ENCODE measurements at regions not wholly inside any gene's neighbourhood (a gene's known extent, or its start where the extent isn't known, plus 50 kb on each side); places are given as distances from the start of the nearest gene placed in this dataset.
A peak's percentile ranks its signal among the peaks of the same experiment; 100 is the strongest.
"Not testable (repeated sequence)": the region's sequence is repeated elsewhere in the genome, so short reads cannot be mapped to it uniquely, and the experiment has no call there.

DNA sequence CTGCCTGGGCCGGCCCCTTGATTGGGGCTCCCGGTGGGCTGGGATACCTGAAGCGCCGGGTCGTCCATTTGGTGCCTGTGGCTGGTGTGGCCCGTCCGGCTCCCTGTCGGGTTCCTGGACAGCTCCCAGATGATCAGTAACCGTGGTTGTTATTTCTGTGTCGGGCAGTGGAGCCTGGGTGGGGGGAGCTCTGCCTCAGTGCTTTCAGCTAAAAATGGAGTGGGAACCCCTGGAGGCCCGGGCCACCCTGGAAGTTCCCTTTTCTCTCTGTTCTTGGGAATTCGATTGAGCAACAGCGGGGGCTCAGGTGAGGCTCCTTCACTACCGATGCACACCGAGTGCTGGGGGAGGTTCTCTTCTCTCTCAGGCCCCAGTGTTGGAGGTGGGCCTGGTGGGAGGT, 197.4 kb downstream of the TMEM121 start:
- H3K27me3 Mint-ChIP-seq; H3K4me1 Mint-ChIP-seq (ENCODE audit: low read depth); H3K4me3 Mint-ChIP-seq (ENCODE audit: low read depth); H3K36me3 Mint-ChIP-seq (ENCODE audit: insufficient read depth); H3K27ac Mint-ChIP-seq; DNase-seq (ENCODE audit: low spot score, unreplicated experiment): not testable (repeated sequence)
- peaks cover 24% of the 10 kb centered on the region for H3K9me3 Mint-ChIP-seq (ENCODE audit: low read depth)

DNA sequence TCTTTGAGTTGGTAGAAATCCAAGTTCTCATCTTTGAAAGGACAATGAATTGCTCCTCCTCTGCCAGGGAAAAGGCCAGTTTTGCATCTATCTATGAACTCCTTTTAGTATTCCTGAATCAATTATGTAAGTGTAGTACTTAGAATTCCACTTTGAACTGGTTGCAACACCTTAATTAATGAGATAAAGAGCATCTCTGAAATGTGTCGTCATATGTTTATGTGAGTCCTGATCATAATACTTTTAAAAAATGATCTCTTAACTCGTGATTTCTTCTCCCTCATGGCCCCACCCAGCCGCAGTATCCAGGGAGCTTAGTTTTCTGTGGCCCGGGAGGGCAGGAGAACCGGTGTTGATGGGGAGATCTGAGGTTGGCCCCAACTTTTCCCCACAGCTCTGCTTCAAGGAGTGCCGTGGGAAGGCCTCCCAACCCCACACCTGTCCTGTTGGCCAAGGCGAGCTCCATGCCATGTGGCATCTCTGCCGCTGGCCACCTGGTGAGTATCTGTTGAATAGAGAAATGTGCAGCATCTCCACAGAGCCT, 203.5 kb downstream of the TMEM121 start:
- H3K4me1 Mint-ChIP-seq (ENCODE audit: low read depth); H3K4me3 Mint-ChIP-seq (ENCODE audit: low read depth); H3K36me3 Mint-ChIP-seq (ENCODE audit: insufficient read depth); H3K27me3 Mint-ChIP-seq; H3K27ac Mint-ChIP-seq; DNase-seq (ENCODE audit: low spot score, unreplicated experiment): not testable (repeated sequence)
- H3K9me3 Mint-ChIP-seq (ENCODE audit: low read depth) = peaks cover 51% of the 10 kb centered on the region

DNA sequence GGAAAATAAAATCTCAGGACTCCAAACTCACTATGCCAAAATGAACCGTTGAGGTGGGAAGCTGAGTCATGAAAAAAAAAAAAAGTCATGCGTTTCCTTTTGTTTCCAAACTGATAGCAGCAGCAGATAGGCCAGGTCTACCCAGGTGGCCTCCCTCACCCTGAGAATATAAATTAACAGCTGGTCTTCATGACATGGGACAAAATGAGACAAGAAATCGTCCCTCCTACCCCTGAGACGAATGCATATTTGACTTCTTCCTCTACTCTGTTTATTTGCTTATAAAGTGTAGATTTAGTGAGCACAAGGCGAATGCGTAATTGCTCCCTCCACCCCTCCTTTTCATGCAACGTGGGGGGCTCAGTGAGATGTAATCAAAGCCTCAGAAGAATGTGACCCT, 204.3 kb downstream of the TMEM121 start:
- DNase-seq (ENCODE audit: low spot score, unreplicated experiment); H3K27me3 Mint-ChIP-seq; H3K4me1 Mint-ChIP-seq (ENCODE audit: low read depth); H3K4me3 Mint-ChIP-seq (ENCODE audit: low read depth); H3K36me3 Mint-ChIP-seq (ENCODE audit: insufficient read depth); H3K27ac Mint-ChIP-seq: not testable (repeated sequence)
- H3K9me3 Mint-ChIP-seq (ENCODE audit: low read depth) = peaks cover 48% of the 10 kb centered on the region

DNA sequence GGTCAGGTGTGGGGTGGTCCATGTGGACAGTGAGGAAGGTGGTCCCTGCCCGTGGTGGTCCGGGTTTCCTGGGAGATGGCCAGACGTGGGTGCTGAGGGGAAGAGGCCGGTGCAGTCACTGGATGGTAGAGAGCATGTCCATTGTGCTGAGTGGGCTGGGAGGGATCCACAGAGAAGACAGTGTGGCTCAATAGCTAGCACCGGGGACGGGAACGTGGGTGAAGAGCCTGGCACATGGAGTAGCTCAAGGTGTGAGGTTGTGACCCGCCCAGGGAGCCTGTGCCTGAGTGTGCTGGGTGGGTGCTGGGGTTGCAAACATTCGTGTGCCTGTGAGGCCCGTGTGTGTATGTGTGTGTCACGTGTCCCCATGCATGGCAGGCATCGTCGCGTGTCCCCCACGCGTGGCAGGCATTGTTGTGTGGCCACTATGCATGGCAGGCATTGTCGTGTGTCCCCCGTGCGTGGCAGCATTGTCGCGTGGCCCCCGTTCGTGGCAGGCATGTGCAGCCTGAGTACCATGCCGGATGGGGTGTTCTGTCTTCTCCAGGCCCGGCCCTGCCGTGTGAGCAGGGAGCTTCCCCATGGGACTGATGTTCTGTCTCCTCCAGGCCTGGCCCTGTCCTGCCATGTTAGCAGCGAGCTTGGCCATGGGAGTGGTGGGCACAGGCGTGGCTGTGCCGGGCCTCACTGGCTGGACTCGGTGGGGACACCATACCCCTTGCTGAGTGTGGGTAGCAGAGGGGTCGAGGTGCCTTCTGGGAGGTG, 205.0 kb downstream of the TMEM121 start:
- not testable (repeated sequence) for DNase-seq (ENCODE audit: low spot score, unreplicated experiment); H3K27me3 Mint-ChIP-seq; H3K36me3 Mint-ChIP-seq (ENCODE audit: insufficient read depth); H3K4me1 Mint-ChIP-seq (ENCODE audit: low read depth); H3K4me3 Mint-ChIP-seq (ENCODE audit: low read depth)
- Mint-ChIP-seq H3K27ac (peak overlapping the region; percentile 62), H3K9me3 (ENCODE audit: low read depth) (peaks cover 47% of the 10 kb centered on the region)

DNA sequence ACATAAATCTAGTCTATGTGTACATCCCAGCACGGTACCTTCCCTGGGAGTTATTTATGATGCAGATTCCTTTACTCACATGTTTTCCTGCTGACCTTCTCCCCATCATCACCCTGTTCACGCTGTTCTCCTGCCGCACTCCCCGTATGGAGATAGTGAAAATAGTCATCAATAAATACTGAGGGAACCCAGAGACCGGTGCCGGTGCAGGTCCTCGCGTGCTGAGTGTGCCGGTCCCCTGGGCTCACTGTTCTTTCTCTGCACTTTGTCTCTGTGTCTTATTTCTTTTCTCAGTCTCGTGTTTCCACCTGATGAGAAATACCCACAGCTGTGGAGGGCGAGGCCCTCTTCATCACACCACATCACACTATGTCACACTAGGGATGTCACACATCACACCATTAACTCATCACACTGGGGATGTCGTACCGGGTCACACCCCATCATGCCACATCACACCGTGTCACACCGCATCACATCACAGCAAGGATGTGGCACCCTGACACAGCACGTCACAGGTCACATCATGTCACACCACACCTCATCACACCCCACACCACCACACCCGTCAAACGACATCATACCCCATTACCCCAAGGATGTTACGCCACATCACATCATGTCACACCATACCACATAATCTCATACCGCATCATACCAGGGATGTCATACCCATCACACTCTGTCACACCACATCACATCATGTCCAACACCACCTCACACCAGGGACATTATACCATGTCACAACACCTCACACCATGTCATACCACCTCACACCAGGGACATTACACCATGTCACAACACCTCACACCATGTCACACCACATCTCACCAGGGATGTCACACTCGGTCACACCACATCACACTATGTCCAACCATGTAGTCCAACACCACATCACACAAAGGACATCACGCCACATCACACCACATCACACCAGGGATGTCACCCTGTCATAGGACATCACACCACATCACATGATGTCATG, 207.0 kb downstream of the TMEM121 start:
- no peaks in the 10 kb centered on the region for H3K4me1 Mint-ChIP-seq (ENCODE audit: low read depth)
- DNase-seq (ENCODE audit: low spot score, unreplicated experiment) = no peak
- TF ChIP-seq, protein P1, sequence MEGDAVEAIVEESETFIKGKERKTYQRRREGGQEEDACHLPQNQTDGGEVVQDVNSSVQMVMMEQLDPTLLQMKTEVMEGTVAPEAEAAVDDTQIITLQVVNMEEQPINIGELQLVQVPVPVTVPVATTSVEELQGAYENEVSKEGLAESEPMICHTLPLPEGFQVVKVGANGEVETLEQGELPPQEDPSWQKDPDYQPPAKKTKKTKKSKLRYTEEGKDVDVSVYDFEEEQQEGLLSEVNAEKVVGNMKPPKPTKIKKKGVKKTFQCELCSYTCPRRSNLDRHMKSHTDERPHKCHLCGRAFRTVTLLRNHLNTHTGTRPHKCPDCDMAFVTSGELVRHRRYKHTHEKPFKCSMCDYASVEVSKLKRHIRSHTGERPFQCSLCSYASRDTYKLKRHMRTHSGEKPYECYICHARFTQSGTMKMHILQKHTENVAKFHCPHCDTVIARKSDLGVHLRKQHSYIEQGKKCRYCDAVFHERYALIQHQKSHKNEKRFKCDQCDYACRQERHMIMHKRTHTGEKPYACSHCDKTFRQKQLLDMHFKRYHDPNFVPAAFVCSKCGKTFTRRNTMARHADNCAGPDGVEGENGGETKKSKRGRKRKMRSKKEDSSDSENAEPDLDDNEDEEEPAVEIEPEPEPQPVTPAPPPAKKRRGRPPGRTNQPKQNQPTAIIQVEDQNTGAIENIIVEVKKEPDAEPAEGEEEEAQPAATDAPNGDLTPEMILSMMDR (IDR thresholded peaks at IDR 0.05; ENCODE audit: unreplicated experiment) = no peak
- H3K27ac Mint-ChIP-seq = peak overlapping the region; percentile 10
- no peaks in the 10 kb centered on the region for H3K27me3 Mint-ChIP-seq
- peaks cover 5% of the 10 kb centered on the region for H3K36me3 Mint-ChIP-seq (ENCODE audit: insufficient read depth)
- H3K9me3 Mint-ChIP-seq (ENCODE audit: low read depth) = peaks cover 37% of the 10 kb centered on the region
- H3K4me3 Mint-ChIP-seq (ENCODE audit: low read depth) = no peak overlapping the region

DNA sequence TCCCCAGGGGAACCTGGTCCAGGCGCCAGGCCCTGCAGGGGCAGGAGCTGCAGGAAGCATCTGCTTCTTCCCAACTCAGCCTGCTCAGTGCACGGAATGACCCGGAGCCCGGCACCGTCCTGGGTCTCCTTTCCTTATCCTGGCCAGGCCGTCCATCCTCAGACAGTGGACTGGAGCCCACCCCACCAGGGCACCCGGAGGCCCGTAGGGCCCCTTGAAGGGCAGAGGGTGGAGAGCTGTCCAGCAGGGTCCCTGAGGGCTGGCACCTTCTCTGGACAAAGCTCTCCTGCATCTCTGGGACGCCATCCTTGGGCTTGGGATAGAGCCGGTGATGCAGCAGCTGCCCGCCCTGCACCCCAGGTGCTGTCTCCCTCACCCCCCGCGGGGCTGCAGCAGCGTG, 207.9 kb downstream of the TMEM121 start:
- H3K4me3 Mint-ChIP-seq (ENCODE audit: low read depth); H3K27ac Mint-ChIP-seq; H3K27me3 Mint-ChIP-seq; DNase-seq (ENCODE audit: low spot score, unreplicated experiment); H3K36me3 Mint-ChIP-seq (ENCODE audit: insufficient read depth); H3K4me1 Mint-ChIP-seq (ENCODE audit: low read depth): not testable (repeated sequence)
- peaks cover 31% of the 10 kb centered on the region for H3K9me3 Mint-ChIP-seq (ENCODE audit: low read depth)

DNA sequence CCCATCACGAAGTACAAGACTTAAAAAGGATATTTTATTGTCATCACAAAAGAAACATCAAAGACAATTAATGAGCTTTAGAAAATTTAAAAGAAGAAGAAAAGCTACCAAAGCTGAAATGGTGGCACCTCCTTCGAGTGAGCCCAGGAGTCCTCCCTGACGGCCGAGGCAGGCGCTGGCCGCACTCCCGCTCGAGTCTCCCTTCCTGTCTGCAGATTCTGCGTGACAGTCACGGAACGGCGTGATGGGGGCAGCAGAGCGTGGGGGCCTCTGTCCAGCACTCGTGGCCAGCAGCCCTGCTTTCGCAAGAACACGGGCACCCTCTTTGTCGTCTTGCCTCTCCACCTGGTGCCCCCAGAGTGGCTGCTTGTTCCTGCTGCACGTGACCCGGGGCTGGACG, 209.9 kb downstream of the TMEM121 start:
- peaks cover 17% of the 10 kb centered on the region for H3K9me3 Mint-ChIP-seq (ENCODE audit: low read depth)
- not testable (repeated sequence) for H3K4me1 Mint-ChIP-seq (ENCODE audit: low read depth); H3K4me3 Mint-ChIP-seq (ENCODE audit: low read depth); DNase-seq (ENCODE audit: low spot score, unreplicated experiment); H3K36me3 Mint-ChIP-seq (ENCODE audit: insufficient read depth); H3K27ac Mint-ChIP-seq; H3K27me3 Mint-ChIP-seq

DNA sequence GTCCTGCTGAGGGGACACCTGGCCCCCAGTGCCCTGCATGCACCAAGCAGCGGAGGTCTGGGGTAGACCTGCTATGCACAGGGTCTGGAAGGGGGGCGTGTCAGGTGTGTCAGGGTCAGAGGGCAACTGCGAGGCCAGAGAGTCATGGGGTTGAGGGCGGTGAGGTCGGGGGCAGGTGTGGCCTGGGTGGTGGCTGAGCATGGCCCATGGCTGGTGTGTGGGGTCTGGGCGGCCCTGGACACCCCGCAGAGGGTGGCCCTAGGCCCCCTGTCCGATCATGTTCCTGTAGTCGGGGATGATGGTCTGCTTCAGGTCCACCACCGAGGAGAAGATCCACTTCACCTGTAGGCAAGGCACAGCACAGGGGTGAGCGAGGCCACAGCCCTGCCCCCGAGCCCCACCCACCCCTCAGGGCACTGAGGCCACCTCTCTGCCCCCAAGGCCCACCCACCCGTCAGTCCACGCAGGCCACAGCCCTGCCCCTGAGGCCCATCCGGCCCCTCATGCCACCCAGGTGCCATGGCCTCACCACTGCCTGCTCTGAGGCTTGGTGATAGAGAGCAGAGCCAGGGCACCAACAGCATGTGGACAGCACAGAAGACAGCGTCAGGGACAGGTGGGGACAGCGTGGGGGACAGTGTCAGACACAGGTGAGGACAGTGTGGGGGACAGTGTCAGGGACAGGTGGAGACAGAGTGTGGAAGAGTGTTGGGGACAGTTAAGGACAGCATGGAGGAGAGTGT, 211.3 kb downstream of the TMEM121 start:
- Mint-ChIP-seq H3K4me3 (ENCODE audit: low read depth) (no peak overlapping the region), H3K27ac (no peak overlapping the region), H3K9me3 (ENCODE audit: low read depth) (peaks cover 15% of the 10 kb centered on the region), H3K36me3 (ENCODE audit: insufficient read depth) (peaks cover 4% of the 10 kb centered on the region), H3K27me3 (no peaks in the 10 kb centered on the region), H3K4me1 (ENCODE audit: low read depth) (no peaks in the 10 kb centered on the region)
- TF ChIP-seq, protein P1 (IDR thresholded peaks at IDR 0.05; ENCODE audit: unreplicated experiment) = no peak
- no peak for DNase-seq (ENCODE audit: low spot score, unreplicated experiment)

All from progenitor cell of endocrine pancreas (in vitro differentiated cells).